Posterior cingulate gyrus (tissue), 11 donors: ENCODE measurements at regions not wholly inside any gene's neighbourhood (a gene's known extent, or its start where the extent isn't known, plus 50 kb on each side); places are given as distances from the start of the nearest gene placed in this dataset.

Experiments
- DNase-seq, 10 donors: peaks; one replicate each; pipeline versions ENCODE4 v3.0.0 to v3.0.0-alpha.2; 2020 to 2021; ENCODE audit warnings: mixed read lengths in 3 of 10
- intact Hi-C: fragments of 100-400 bp; cut with DNase I; formaldehyde crosslinking; loops from one replicate; pipeline ENCODE4 v1.15.1; 2023

GRCh38 chr6:17047889-17048288, 54.0 kb upstream of the STMND1 start:
- no peak for DNase-seq
- intact Hi-C loops: loop anchor here (5.0 kb wide), 1 partner anchor 34 kb away; no protein-coding TSS in a partner anchor

DNA sequence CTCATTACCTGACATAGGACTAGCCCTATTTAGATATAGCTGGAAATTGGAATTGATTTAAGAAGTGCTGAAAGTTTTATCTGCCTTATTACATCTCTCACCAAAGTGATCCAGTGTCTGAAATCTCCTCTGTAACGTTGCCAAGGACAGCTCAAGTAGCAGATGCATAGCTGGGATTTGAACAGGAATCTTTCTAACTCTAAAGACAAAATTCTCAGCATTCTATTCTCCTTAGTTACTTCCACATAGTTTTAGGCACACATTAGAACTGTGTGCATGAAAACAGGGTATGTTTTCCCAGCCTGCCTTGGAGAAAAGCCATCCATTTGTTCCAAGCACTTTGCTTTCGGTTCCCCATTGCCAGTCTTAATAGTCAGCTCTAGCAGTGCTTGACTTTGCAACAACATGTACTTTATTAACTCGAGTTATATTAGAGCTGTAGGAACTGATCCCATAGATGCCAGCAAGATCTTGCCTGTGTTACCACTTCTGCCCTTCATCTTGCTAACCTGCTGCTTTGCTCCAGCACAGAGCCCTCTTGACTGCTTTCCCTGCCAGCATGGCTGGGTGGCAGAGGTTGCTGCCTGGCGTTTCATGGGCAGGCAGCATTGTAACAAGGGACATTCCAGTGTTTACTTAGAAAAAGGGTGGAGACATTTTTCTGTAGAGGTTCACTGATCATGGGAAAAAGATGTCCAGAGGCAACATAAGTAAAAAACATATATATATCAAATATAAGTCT, 56.1 kb upstream of the STMND1 start:
- peak in 1 of 10 donors; percentile 20 for DNase-seq
- intact Hi-C loops: loop anchor here (5.0 kb wide), 1 partner anchor 37 kb away; no protein-coding TSS in a partner anchor

DNA sequence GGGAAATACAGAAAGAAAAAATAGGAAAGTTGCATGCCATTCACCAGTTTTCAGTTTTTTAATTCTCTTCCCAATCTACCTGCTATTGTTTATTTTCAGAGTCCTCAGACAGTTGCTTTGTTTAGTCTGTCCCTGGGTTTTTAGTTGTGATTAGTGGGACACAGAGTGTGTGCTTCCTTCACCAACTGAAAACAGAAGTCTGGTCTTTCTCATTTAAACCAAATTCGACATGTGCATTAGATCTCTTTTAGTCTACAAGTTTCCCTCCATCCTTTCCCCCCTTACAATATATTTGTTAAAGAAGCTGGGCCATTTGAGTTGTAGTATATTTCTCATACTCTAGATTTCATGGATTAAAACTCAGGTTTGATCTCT, 58.7 kb upstream of the STMND1 start:
- DNase-seq: no peak
- intact Hi-C loops: no loop called here

DNA sequence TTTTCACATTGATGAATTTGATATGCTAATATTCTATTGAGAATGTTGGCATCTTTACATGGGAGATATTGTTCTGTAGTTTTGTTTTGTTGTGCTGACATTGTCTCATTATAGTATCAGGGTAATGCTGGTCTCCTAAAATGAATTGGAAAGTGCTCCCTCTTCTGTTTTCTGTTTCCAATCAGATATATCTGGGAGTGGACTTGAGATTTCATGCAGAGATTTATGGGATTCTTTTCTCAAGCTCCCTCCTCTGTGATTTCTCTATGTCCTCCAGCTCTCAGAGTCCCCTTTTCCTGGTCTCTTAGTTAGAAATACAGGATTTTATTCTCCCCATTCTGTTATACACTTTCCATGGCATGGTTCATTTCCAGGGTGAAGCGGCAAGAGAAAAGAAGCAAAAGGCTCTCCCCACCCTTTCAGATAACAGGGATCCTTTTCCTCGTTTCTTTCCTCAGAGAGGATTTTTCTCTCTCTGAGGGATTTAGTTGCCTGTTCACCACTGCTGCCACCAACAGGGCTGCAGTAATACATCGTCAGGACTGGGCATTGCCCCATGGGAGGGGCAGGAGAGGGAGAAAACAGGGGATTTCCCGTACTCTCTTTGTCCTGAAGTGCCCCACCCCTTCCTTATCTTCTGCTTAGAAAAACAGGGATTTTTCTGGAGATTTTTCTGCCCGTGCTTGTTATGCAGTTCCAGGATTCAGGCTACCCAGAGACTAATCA, 59.3 kb upstream of the STMND1 start:
- intact Hi-C loops: no loop called here
- DNase-seq: peak; percentile 28 to 93 (median 58)

DNA sequence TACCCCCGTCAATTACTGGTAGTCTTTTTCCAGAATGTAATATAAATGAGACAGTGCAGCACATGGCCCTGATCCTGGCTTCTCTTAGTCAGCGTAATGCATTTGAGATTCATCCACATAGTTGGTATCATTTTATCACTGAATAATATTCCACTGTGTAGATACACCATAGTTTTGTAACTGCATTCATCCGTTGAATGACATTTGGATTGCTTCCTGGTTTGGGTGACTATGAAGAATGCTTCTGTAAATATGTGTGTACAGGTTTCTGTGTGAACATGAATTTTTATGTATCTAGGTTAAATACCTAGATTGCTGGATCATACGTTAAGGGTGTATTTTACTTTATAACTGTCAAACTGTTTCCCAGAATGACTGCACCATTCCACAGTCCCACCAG, 62.6 kb upstream of the STMND1 start:
- no peak for DNase-seq
- intact Hi-C loops: no loop called here

DNA sequence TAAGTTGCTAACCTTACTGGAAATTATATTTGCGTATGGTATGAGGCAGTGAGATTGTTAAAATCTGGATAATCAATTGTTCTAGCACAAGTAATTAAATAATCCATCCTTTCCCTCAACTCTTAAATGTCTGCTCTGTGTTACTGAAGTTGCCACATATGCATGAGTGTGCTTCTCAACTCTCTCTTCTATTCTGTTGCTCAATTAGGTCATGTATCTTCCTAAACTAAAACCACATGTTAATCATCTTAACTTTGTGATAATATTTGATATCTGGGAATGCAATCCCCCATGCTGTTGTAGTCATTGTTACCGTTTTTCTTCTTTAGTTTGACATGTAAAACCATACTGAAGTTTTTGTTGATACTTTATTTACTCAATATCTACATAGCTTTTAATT, 63.5 kb upstream of the STMND1 start:
- DNase-seq: no peak
- intact Hi-C loops: no loop called here

GRCh38 chr6:17036065-17036393, 65.8 kb upstream of the STMND1 start:
- no peak for DNase-seq
- intact Hi-C loops: no loop called here

DNA sequence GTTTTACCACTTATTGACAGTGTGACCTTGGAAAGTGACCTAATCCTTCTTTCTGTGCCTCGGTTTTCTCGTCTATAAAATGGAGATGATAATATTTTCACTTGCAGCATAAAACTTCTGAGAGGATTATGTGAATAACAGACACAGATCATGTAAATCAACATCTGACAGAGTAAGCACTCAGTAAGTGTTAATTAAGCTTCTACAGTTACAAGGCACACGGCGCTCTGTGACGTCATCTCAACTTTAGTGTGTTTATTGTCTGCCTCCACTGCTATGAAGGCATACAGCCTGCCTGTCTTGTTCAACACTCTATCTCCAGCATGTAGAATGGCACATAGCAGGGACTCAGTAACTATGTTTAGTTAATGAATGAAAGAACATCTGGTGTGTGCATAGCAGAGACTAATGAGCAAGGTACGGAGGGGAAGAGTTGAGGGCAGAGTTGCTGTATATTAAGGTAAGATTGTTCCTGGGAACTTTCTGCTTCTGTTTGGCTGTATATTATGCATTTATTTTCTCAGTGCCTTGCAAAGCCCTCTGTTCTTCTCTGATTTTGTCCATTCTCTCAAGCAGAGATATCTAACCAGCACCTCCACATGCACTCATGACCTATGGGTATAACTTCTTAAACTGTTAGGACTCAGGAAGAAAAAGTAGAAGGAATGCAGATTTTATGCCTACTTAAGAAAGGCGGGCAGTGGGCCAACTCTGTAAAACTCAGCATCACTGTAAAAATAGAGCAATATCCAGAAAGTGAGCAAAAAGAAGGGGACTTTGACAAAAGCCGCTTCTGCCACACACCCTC, 66.4 kb upstream of the STMND1 start:
- intact Hi-C loops: no loop called here
- DNase-seq: no peak

DNA sequence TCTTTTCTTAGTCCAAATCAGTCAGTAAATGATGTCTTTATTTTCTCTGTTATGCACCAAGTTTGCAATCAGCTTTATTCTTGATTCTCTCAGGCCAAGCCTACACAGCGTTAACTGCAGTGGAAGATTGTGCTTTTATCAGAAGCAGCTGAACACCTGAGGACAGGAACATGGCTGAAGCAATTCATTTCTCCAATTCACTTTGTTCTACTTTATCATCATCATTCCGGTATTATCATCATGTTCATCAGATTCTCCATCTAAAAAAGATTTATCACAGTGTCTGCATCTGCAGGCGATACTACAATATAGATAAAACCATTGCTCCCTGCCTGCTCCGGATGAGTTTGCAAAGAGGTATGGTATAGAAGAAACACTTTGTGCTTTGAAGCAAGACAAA, 68.1 kb upstream of the STMND1 start:
- DNase-seq: no peak
- intact Hi-C loops: no loop called here

- DNase-seq: peak in 6 of 10 donors; percentile 35 to 86 (median 59)
- intact Hi-C loops: no loop called here
These were observed 68.7 kb upstream of the STMND1 start for GRCh38 chr6:17032988-17033634.

DNA sequence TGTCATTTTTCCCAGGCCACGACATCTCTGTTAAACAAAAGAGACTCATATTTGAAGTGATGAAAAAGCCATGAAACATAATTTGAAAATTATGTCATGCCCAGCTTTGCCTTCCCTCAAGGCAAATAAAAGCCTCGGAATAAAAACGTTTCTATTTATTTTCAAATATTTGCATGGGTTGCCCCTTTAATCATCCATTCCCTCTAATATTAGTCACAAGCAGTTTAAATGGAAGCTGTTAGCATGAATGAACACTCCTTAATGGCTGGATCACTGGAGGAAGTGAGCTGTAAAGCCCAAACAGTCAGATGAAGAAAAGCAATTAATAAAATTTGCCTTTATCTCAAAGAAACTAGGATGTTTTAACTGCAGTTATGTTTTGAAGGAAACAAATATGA, 69.3 kb upstream of the STMND1 start:
- DNase-seq: no peak

GRCh38 chr6:17031961-17032360, 69.9 kb upstream of the STMND1 start:
- peak; percentile 39 to 92 (median 56) for DNase-seq
- intact Hi-C loops: no loop called here

More for the DNA sequence above, 69.3 kb upstream of the STMND1 start:
- intact Hi-C loops: no loop called here

DNA sequence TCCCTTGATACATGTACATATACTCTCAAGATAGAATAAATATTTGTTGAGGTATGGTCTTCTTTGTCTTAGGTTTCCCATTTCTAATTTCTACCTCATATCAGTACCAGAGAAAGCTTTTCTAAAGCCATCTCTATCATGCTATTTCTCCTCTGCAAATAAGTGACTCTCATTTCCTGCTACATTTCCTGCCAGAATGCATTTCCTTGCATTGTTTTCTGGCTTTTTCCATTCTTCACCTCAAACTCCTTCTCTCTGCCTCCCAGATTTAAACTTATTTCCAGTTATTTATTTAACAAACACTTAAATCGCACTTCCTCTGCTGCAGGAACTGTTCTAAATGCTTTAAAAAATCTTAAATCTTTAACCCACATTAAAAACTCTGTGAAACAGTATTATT, 74.4 kb upstream of the STMND1 start:
- intact Hi-C loops: no loop called here
- DNase-seq: no peak

- no peak for DNase-seq
- intact Hi-C loops: no loop called here
These were observed 79.2 kb upstream of the STMND1 start for GRCh38 chr6:17022604-17023003.

DNA sequence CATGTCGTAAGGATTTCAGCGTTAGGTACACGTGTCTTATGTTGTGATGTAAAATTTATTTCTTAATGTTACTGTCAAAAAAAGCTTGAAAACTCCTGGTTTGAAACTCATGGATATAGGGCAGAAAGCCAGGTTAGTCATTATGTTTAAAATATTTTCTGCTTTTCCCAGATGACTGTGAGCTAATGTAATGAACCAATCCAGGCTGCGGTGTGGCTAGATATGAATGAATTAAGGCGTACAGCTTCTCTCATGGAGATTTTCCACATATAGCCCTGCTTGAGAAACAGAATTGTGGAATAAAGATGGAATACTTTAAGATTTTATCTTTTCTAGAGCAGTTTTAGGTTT, 80.3 kb upstream of the STMND1 start:
- intact Hi-C loops: no loop called here
- no peak for DNase-seq

- intact Hi-C loops: no loop called here
- no peak for DNase-seq
These were observed 80.8 kb upstream of the STMND1 start for GRCh38 chr6:17020889-17021538.

DNA sequence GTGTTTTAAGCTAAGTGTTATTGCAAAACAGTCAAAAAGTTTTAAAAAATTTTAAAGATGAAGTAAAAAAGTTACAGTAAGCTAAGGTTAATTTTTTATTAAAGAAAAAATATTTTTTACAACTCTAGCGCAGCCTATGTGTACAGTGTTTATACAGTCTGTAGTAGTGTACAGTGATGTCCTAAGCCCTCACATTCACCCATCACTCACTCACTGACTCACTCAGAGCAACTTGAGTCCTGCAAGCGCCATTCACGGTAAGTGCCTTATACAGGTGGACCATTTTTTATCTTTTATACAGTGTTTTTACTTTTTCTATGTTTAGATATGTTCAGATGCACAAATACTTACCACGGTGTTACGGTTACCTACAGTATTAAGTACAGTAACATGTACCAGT, 83.4 kb upstream of the STMND1 start:
- intact Hi-C loops: no loop called here
- no peak for DNase-seq

GRCh38 chr6:17017416-17017815, 84.4 kb upstream of the STMND1 start:
- intact Hi-C loops: no loop called here
- no peak for DNase-seq

DNA sequence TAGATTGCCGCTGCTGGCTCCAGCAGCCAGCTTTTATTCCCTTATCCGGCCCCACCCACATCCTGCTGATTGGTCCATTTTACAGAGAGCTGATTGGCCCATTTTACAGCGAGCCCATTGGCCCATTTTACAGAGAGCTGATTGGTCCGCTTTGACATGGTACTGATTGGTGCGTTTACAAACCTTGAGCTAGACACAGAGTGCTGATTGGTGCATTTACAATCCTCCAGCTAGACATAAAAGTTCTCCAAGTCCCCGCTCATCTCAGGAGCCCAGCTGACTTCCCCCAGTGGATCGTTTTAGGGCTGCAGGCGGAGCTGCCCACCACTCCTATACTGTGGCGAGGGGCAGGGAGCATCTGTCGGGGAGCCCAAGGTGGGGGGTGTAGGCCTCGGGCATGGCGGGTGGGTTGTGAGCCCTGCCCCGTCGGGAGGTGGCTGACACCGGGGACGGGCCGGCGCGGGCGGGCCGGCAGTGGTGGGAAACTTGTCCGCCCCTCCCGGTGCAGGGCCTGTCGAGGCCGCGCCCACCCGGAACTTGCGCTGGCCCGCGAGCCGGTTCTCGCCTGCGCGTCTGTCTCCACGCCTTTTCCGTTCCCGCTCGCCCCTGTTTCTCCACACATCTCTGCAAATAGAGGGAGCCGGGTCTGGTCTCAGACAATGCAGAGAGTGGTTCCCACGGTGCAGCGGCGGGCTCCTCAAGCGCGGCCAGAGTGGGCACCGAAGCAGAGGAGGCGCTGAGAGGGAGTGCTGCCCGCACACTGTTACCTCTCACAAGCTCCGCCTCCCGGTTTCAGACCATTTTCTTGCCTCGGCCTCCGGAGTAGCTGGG, 86.1 kb upstream of the STMND1 start:
- intact Hi-C loops: no loop called here
- peak in 4 of 10 donors; percentile 19 to 85 (median 77) for DNase-seq

- intact Hi-C loops: no loop called here
- no peak for DNase-seq
These were observed 86.7 kb upstream of the STMND1 start for GRCh38 chr6:17015144-17015543.
